ENCODE measurements at regions not wholly inside any gene's neighbourhood (a gene's known extent, or its start where the extent isn't known, plus 50 kb on each side); places are given as distances from the start of the nearest gene placed in this dataset.
"Not testable (repeated sequence)": the region's sequence is repeated elsewhere in the genome, so short reads cannot be mapped to it uniquely, and the experiment has no call there.

DNA sequence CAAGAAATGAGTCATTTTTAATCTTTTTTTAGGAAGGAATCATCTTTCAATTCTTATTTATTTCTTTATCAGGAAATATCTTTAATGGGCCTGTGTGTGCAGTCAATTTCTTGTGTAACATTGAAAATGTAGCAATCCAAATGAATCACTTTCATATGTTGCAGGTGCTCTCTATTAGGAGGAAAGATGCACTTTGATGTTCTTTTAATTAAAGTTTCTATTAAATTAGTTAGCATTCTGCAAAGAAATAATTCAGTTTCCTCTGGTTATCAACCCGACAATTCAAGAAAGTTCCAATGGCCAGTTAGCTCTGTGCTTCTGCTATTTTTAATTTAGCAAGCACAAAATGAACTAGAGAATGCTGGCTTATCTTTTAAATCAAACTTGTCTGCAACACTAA is 212.0 kb downstream of the PCDH17 start:
- Histone ChIP-seq H3K27me3 (ENCODE audit: control insufficient read depth in 1 of 2, insufficient read depth in 2 of 2, low read length in 2 of 2) (no peaks in the 10 kb centered on the region), H3K9me3 (ENCODE audit: low read length) (no peaks in the 10 kb centered on the region), H3K4me1 (ENCODE audit: insufficient read depth, low read length) (no peaks in the 10 kb centered on the region)

DNA sequence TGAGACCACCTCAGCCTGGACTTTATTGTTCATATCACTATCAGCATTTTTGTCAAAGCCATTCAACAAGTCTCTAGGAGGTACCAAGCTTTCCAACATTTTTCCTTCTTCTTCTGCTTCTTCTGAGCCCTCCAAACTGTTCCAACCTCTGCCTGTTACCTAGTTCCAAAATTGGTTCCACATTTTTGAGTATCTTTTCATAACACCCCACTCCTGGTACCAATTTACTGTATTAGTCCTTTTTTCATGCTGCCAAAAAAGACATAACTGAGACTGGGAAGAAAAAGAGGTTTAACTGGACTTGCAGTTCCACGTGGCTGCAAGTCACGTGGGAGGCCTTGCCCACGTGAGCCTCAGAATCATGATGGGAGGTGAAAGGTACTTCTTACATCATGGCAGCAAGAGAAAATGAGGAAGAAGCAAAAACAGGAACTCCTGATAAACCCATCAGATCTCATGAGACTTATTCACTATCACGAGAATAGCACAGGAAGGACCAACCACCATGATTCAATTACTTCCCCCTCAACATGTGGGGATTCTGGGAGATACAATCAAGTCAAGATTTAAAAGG is 215.1 kb downstream of the PCDH17 start:
- Histone ChIP-seq H3K36me3 (ENCODE audit: insufficient read depth, low read length) (no peaks in the 10 kb centered on the region), H3K9me3 (ENCODE audit: low read length) (no peaks in the 10 kb centered on the region)

More for the DNA sequence above, 212.0 kb downstream of the PCDH17 start:
- Histone ChIP-seq H3K36me3 (ENCODE audit: insufficient read depth, low read length) (no peaks in the 10 kb centered on the region), H3K27ac (ENCODE audit: low read depth, low read length) (no peak overlapping the region), H3K4me3 (ENCODE audit: low read depth in 1 of 2, low read length in 2 of 2) (no peak overlapping the region), H3K9ac (ENCODE audit: low read length) (no peak overlapping the region)

DNA sequence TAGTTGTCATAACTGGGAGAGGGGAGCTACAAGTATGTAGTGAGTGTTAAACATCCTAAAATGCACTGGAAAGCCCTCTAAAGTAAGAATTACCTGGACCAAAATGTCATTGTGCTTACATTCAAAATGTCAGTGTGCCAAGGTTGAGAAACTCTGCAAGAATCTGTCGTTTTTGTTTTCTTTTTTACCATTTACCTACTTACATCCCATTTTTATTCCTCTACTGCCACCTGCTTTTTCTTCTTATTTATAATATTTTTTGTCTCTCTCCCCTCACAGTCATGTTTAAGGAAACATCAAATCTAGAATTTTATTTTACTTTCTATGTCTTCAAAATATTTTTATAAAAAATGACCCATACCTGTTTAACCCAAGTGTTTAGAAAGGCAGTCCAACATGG is 226.4 kb downstream of the PCDH17 start:
- Histone ChIP-seq H3K4me3 (ENCODE audit: low read depth in 1 of 2, low read length in 2 of 2) (no peak overlapping the region), H3K36me3 (ENCODE audit: insufficient read depth, low read length) (no peaks in the 10 kb centered on the region), H3K27ac (ENCODE audit: low read depth, low read length) (no peak overlapping the region), H3K9ac (ENCODE audit: low read length) (no peak overlapping the region), H3K27me3 (ENCODE audit: control insufficient read depth in 1 of 2, insufficient read depth in 2 of 2, low read length in 2 of 2) (no peaks in the 10 kb centered on the region), H3K9me3 (ENCODE audit: low read length) (no peaks in the 10 kb centered on the region), H3K4me1 (ENCODE audit: insufficient read depth, low read length) (no peaks in the 10 kb centered on the region)

More for the DNA sequence above, 215.1 kb downstream of the PCDH17 start:
- H3K4me1 ChIP-seq (ENCODE audit: insufficient read depth, low read length): no peaks in the 10 kb centered on the region
- H3K4me3 ChIP-seq (ENCODE audit: low read depth in 1 of 2, low read length in 2 of 2): no peak overlapping the region
- no peak overlapping the region for H3K9ac ChIP-seq (ENCODE audit: low read length)
- no peaks in the 10 kb centered on the region for H3K27me3 ChIP-seq (ENCODE audit: control insufficient read depth in 1 of 2, insufficient read depth in 2 of 2, low read length in 2 of 2)
- no peak overlapping the region for H3K27ac ChIP-seq (ENCODE audit: low read depth, low read length)

DNA sequence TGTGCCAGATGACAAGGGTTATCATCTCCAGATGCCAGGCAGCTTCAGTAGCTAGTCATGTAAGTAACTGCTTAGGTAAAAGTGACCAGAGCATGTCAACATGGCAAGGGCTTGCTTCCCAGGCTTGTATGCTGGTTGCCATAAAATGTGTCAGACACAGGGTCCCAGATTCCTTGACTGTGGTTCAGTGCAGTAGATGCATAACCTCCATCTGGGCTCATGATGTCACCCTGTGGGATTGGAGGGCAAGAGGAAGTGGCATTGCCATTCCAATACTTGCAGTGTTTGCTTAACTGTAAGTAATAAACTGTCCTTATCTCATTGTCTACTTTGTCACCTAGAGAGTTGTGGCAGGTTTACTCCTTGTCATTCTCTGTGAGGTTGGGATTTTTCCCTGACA is 226.8 kb downstream of the PCDH17 start:
- Histone ChIP-seq H3K27ac (ENCODE audit: low read depth, low read length) (no peak overlapping the region), H3K36me3 (ENCODE audit: insufficient read depth, low read length) (no peaks in the 10 kb centered on the region), H3K27me3 (ENCODE audit: control insufficient read depth in 1 of 2, insufficient read depth in 2 of 2, low read length in 2 of 2) (no peaks in the 10 kb centered on the region), H3K4me3 (ENCODE audit: low read depth in 1 of 2, low read length in 2 of 2) (no peak overlapping the region), H3K4me1 (ENCODE audit: insufficient read depth, low read length) (no peaks in the 10 kb centered on the region), H3K9me3 (ENCODE audit: low read length) (no peaks in the 10 kb centered on the region), H3K9ac (ENCODE audit: low read length) (no peak overlapping the region)

DNA sequence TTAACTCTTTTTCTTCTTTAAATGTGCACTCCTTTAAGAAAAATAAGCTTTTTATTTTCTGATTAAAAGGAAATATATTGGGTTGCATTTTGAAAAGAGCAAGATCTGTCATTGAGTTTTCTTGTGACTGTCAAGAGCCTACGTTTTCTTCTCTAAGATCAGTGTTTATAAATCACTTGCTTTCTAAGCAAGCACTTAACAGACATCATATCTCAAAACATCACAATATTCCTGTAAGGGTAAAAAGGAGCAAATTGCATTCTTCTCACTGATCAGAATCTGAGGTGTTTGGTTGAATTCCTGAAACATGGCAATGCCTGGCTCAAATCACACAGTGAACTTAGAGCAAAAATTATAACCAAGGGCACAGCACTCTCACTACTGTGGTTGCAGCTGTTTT is 231.3 kb downstream of the PCDH17 start:
- no peak overlapping the region for H3K4me3 ChIP-seq (ENCODE audit: low read depth in 1 of 2, low read length in 2 of 2)
- no peaks in the 10 kb centered on the region for H3K27me3 ChIP-seq (ENCODE audit: control insufficient read depth in 1 of 2, insufficient read depth in 2 of 2, low read length in 2 of 2)
- no peak overlapping the region for H3K9ac ChIP-seq (ENCODE audit: low read length)
- no peaks in the 10 kb centered on the region for H3K9me3 ChIP-seq (ENCODE audit: low read length)
- H3K4me1 ChIP-seq (ENCODE audit: insufficient read depth, low read length): no peaks in the 10 kb centered on the region
- no peaks in the 10 kb centered on the region for H3K36me3 ChIP-seq (ENCODE audit: insufficient read depth, low read length)
- no peak overlapping the region for H3K27ac ChIP-seq (ENCODE audit: low read depth, low read length)

DNA sequence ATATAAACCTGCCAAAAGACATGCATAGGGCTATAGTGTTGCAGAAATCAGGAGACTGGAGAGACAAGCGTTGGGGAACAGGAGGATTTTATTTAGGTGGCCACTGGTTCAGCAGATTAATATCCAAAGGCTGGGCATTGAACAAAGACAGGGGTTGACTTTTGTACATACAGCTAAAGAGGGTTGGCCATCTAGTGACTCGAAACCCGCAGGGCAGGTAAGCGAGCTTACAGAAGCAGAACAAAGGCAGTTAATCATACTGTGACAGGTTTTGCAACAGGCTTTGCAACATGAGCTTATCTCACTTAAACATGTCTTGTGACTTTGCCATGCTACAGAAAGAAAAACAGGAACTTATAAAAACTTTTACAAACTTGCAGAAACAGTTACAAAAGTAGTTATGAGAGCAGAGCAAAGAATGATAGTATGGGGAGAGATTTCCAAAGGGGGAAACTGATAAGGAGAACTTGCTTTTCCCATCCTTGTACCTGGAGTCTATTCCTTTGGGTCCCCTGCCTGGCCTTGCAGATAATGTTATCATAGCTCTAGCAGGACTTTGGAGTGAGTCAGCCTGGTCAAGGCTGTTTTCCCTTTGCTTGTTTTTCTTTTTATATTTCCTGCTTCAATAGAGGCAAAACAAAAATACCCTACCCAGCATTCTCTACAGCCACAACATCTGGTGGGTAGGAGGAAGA is 234.2 kb downstream of the PCDH17 start:
- no peaks in the 10 kb centered on the region for H3K36me3 ChIP-seq (ENCODE audit: insufficient read depth, low read length)
- H3K27me3 ChIP-seq (ENCODE audit: control insufficient read depth in 1 of 2, insufficient read depth in 2 of 2, low read length in 2 of 2): no peaks in the 10 kb centered on the region
- no peak overlapping the region for H3K4me3 ChIP-seq (ENCODE audit: low read depth in 1 of 2, low read length in 2 of 2)
- H3K27ac ChIP-seq (ENCODE audit: low read depth, low read length): no peak overlapping the region
- H3K4me1 ChIP-seq (ENCODE audit: insufficient read depth, low read length): no peaks in the 10 kb centered on the region
- H3K9ac ChIP-seq (ENCODE audit: low read length): no peak overlapping the region
- H3K9me3 ChIP-seq (ENCODE audit: low read length): no peaks in the 10 kb centered on the region

DNA sequence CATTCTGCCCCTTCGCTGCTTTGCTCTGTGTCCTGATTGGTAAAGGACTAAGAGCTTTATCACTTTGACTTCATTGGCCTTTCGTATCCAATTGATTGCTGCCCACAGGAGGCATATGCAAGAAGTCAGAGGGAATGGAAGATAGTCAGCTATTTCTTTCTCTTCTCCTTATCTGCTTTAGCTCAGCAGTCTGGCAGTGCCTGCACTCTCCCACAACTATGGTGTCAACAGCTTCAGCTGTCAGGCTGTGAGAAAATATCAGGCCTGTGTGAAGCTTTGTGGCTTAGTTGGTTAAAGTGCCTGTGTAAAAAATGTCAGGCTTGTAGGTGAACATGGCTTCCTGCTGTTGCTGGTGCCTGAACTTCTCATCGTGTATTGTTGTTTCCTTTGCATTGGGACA is 243.0 kb downstream of the PCDH17 start:
- Histone ChIP-seq H3K4me1 (ENCODE audit: insufficient read depth, low read length) (no peaks in the 10 kb centered on the region), H3K4me3 (ENCODE audit: low read depth in 1 of 2, low read length in 2 of 2) (no peak overlapping the region), H3K9ac (ENCODE audit: low read length) (no peak overlapping the region), H3K27me3 (ENCODE audit: control insufficient read depth in 1 of 2, insufficient read depth in 2 of 2, low read length in 2 of 2) (no peaks in the 10 kb centered on the region), H3K27ac (ENCODE audit: low read depth, low read length) (no peak overlapping the region), H3K36me3 (ENCODE audit: insufficient read depth, low read length) (no peaks in the 10 kb centered on the region), H3K9me3 (ENCODE audit: low read length) (no peaks in the 10 kb centered on the region)

DNA sequence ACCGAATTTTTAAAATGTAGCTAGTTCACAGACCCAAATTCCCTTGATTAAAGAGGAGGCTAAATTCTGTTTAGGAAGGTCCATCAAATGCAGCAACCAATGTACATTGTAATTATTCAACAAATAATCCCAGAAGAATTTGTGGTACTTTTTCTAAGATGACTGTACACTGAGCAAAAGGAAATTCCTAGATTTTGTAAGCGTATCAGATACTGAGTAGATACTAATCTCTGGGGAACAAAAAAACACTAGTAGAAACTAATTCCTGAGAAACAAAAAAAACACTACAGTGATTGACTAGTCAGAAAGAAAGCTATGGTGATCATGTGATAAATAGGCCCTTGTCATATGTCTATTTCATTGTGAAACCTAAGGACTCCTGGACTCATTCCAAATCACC is 246.1 kb downstream of the PCDH17 start:
- H3K27me3 ChIP-seq (ENCODE audit: control insufficient read depth in 1 of 2, insufficient read depth in 2 of 2, low read length in 2 of 2): no peaks in the 10 kb centered on the region
- H3K36me3 ChIP-seq (ENCODE audit: insufficient read depth, low read length): no peaks in the 10 kb centered on the region
- no peaks in the 10 kb centered on the region for H3K4me1 ChIP-seq (ENCODE audit: insufficient read depth, low read length)
- H3K27ac ChIP-seq (ENCODE audit: low read depth, low read length): no peak overlapping the region
- H3K9ac ChIP-seq (ENCODE audit: low read length): no peak overlapping the region
- no peak overlapping the region for H3K4me3 ChIP-seq (ENCODE audit: low read depth in 1 of 2, low read length in 2 of 2)
- no peaks in the 10 kb centered on the region for H3K9me3 ChIP-seq (ENCODE audit: low read length)

DNA sequence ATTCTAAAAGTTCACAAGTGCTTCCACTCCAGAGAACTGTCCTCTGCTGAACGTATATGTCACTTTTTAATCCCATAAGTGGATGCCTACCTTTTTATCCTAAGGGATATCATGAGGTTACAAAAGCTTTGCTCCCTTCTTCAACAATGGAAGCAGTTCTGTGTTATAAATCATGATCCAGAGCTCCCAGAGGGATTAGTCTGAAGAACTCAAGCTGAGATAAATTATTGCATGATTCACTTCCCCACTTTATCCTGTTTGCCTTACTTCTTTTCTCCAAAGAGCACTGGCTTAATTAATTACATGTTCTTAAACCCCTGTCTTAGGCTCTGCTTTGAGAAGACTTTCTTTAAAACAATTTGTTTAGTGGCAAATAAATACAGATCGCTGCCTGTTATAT is 246.7 kb downstream of the PCDH17 start:
- no peak overlapping the region for H3K9ac ChIP-seq (ENCODE audit: low read length)

DNA sequence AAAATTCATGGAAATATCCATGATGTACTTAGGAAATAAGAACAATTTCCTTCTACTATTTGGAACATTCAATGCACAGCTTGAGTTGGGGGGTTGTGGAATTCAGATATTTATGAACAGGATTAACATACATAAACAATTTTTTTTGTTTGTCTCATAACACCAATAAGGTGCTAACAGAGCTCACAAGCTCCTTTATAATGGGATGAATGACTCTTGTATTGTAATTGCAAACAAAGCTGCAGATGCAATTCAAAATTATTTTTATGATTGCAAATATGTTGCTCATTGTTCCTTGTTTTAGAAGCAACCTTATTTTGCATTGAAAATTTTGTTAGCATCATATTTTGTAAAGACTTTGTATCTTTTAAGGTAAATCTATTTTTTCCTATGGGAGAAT is 265.7 kb downstream of the PCDH17 start:
- Histone ChIP-seq H3K4me3 (ENCODE audit: low read depth in 1 of 2, low read length in 2 of 2) (no peak overlapping the region), H3K27me3 (ENCODE audit: control insufficient read depth in 1 of 2, insufficient read depth in 2 of 2, low read length in 2 of 2) (no peaks in the 10 kb centered on the region), H3K9me3 (ENCODE audit: low read length) (no peaks in the 10 kb centered on the region), H3K27ac (ENCODE audit: low read depth, low read length) (no peak overlapping the region), H3K4me1 (ENCODE audit: insufficient read depth, low read length) (no peaks in the 10 kb centered on the region), H3K36me3 (ENCODE audit: insufficient read depth, low read length) (no peaks in the 10 kb centered on the region), H3K9ac (ENCODE audit: low read length) (no peak overlapping the region)

More for the DNA sequence above, 246.7 kb downstream of the PCDH17 start:
- Histone ChIP-seq H3K4me3 (ENCODE audit: low read depth in 1 of 2, low read length in 2 of 2) (no peak overlapping the region), H3K27ac (ENCODE audit: low read depth, low read length) (no peak overlapping the region), H3K36me3 (ENCODE audit: insufficient read depth, low read length) (no peaks in the 10 kb centered on the region), H3K27me3 (ENCODE audit: control insufficient read depth in 1 of 2, insufficient read depth in 2 of 2, low read length in 2 of 2) (no peaks in the 10 kb centered on the region), H3K9me3 (ENCODE audit: low read length) (no peaks in the 10 kb centered on the region), H3K4me1 (ENCODE audit: insufficient read depth, low read length) (no peaks in the 10 kb centered on the region)

DNA sequence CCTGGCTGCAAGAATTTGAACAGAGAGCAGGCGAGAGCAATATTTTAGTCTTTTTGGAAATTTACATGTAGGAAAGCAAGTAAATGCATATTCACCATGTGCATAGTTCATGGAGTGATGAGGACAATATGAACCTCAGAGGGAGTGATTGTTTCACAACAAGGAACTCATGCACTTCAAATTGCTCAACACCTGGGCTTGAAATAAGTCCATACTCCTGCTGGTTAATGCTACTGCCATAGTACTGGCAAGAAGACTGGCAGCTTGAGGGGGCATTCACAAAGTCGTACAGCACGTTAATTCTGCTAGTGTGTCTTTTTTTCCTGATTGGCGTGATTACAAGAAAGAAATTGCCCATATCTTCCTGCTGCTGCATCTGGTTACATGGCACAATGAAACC is 267.6 kb downstream of the PCDH17 start:
- Histone ChIP-seq H3K4me3 (ENCODE audit: low read depth in 1 of 2, low read length in 2 of 2) (no peak overlapping the region), H3K36me3 (ENCODE audit: insufficient read depth, low read length) (no peaks in the 10 kb centered on the region), H3K27ac (ENCODE audit: low read depth, low read length) (no peak overlapping the region), H3K4me1 (ENCODE audit: insufficient read depth, low read length) (no peaks in the 10 kb centered on the region), H3K9me3 (ENCODE audit: low read length) (no peaks in the 10 kb centered on the region), H3K27me3 (ENCODE audit: control insufficient read depth in 1 of 2, insufficient read depth in 2 of 2, low read length in 2 of 2) (no peaks in the 10 kb centered on the region), H3K9ac (ENCODE audit: low read length) (no peak overlapping the region)

DNA sequence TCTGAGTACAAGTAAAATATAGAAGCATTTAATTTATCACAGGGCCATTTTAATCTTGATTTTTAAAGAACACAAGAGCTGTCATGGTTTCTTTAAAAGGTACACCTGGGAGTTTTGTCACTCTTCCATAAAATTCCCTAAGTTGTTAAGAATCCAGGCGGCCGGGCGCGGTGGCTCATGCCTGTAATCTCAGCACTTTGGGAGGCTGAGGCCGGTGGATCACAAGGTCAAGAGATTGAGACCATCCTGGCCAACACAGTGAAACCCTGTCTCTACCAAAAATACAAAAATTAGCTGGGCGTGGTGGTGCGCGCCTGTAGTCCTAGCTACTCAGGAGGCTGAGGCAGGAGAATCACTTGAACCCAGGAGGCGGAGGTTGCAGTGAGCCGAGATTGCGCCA is 278.3 kb downstream of the PCDH17 start:
- not testable (repeated sequence) for H3K27me3 ChIP-seq (ENCODE audit: control insufficient read depth in 1 of 2, insufficient read depth in 2 of 2, low read length in 2 of 2); H3K9me3 ChIP-seq (ENCODE audit: low read length); H3K4me1 ChIP-seq (ENCODE audit: insufficient read depth, low read length); H3K4me3 ChIP-seq (ENCODE audit: low read depth in 1 of 2, low read length in 2 of 2); H3K9ac ChIP-seq (ENCODE audit: low read length); H3K36me3 ChIP-seq (ENCODE audit: insufficient read depth, low read length); H3K27ac ChIP-seq (ENCODE audit: low read depth, low read length)
